ENCODE measurements at regions not wholly inside any gene's neighbourhood (a gene's known extent, or its start where the extent isn't known, plus 50 kb on each side); places are given as distances from the start of the nearest gene placed in this dataset.

GRCh38 chr7:18202315-18203045 lies 174.8 kb upstream of the PRPS1L1 start:
- no peak for DNase-seq

GRCh38 chr7:18206331-18206730 lies 178.7 kb upstream of the PRPS1L1 start:
- DNase-seq, result no peak

GRCh38 chr7:18208921-18209320 lies 181.3 kb upstream of the PRPS1L1 start:
- no peak for DNase-seq

GRCh38 chr7:18210377-18210776 lies 182.7 kb upstream of the PRPS1L1 start:
- DNase-seq, result no peak

DNA sequence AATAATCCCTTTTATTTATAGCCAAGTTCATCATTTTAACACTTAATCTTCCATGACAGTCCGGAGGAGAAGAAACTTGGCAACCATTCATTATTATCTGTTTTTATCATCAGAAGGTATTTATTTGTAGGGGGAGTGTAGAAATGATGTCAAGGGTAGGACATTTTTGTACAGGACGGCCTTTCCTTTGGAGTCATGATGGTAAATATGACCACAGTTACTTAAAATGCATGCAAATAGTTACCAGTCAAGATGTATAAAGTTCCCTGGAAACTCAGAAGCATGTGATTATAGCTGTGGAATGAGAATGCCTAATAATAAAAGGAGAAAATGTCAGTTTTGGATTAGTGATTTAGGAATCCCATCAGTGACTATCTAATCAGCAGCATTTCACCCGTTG lies 183.1 kb upstream of the PRPS1L1 start:
- no peak for DNase-seq

GRCh38 chr7:18212308-18212707 lies 184.7 kb upstream of the PRPS1L1 start:
- no peak for DNase-seq

DNA sequence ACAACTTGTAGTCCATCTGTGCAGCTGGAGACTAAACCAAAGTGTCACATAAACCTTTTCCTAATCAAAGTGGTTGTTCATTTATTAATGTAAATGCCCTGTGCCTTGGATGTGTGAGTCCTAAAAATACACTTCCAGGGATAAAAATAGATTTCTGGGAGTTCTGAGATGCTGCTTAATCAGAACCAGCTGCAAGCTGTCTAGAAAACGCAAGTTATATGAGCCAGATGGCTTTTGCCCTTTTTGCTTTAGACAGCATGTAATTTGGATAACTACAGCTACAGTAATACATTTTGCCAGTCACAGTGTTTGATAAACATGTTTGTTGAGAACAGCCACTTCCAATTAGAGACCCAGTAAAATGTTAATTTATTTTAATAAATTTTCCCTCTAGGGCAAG lies 185.1 kb upstream of the PRPS1L1 start:
- no peak for DNase-seq

- no peak for DNase-seq
Observed at GRCh38 chr7:18213652-18214051, 186.0 kb upstream of the PRPS1L1 start.

DNA sequence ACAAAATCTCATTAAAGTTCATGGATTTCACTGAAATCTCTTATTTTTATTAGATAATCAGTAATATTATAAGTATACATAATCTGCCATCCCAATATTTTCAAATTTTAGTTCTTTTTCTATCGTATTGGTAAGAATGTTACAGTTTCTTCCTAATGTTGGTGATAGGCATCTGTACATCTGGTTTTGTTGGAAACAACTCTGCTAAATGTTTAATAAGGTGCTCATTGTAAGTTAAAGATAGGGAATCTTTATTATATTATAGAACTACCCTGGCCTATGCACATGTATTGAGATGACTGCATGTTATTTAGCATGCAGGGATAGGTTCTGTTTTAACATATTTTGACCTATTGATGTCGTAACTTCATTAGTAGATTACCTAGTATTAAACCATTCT lies 188.6 kb upstream of the PRPS1L1 start:
- no peak for DNase-seq

GRCh38 chr7:18221377-18222293 lies 194.0 kb upstream of the PRPS1L1 start:
- DNase-seq, result no peak

- no peak for DNase-seq
Observed at GRCh38 chr7:18222636-18223035, 195.0 kb upstream of the PRPS1L1 start.

DNA sequence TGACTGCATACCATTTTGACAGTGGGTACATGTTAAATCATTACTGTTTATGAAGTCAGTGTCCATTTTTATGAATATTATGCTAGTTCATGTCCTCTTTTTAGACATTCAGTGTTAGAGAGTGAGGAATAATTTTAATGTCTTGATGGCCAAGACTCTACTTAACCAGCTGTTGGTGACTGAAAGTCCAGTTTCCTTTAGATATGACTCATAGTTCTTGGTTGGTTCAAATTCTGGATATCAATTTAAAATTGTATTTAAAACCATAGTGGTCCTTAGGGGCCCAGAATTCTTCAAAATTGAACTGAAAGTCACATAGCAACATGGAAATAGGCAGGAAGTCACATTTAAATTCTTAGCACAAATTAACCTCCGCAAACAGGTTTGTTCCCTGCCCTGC lies 196.5 kb upstream of the PRPS1L1 start:
- DNase-seq, result no peak

- DNase-seq, result no peak
Observed at GRCh38 chr7:18225067-18225466, 197.4 kb upstream of the PRPS1L1 start.

- no peak for DNase-seq
Observed at GRCh38 chr7:18226598-18226997, 199.0 kb upstream of the PRPS1L1 start.

DNA sequence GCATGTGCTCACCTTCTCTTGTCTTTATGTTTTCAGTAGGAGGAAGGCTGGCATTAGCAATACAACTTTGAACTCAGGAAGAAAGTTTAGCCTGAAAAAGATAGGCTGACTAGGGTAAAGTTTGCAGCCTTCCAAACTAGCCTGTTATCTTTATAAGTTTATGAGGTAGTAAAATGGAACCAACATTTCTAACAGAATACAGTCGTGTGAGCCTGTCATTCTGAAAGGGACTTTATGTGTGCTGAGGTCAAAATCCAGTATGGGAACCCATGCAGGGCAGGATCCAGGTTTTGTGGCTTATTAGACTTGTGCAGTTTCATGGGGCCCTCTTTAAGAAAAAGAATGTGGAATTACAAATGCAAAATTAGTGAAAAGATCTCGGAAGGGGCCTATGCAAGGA lies 201.0 kb upstream of the PRPS1L1 start:
- DNase-seq, result no peak

DNA sequence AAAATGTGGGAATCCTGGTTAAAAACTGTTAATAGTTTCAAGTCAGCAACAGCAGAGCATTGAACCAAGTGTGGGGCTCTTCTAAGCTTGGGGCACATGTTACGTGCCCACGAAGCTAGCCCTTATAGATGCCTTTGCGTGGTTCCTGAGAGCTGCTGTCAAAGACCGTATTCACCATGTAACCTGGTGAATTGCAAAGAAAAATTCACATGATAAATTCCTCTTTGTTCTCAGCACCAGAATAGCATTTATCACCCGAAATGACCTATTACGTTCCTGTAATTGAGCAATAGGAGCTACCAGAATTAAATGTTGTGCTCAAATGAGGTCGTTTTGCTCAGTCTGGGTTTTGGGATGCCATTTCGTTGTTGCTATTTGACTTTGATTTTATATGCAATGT lies 202.6 kb upstream of the PRPS1L1 start:
- DNase-seq, result no peak

- DNase-seq, result no peak
Observed at GRCh38 chr7:18231854-18232253, 204.2 kb upstream of the PRPS1L1 start.

- no peak for DNase-seq
Observed at GRCh38 chr7:18234519-18234918, 206.9 kb upstream of the PRPS1L1 start.

DNA sequence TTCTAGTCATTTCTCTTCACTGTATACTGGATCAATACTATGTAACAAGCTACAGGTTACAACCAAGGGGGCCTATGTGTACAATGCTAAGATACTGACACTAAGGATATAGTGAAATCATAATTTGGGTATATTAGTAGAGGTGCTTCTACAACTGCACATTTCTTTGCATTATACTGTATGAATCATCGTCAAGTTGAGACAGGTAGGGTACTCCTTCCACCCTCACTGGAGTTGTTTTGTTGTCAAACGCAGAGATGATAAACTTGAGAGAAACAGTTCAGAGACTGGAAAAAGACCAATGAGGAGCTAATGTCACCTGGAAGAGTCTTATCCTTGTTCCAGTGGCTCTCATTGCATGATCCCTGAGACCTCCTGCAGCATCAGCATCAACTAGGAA lies 208.2 kb upstream of the PRPS1L1 start:
- no peak for DNase-seq

DNA sequence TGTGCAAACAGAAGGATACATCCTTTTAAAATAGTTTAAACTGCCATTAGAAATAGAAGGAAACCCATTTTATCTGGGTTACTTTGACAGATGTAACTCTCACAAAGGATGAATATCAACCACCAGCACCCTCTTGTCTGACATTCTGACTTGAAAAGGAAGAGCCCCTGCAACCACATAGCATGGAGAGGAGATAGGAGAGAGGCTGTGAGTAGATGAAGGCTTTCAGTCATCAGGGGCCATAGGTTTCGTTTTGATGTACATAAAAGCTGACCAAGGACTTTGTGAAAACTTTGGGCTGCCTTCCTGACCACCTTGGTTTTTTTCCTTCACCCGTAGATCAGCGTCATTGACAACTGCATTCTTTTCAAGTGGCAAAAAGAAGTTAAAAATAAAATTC lies 211.6 kb upstream of the PRPS1L1 start:
- no peak for DNase-seq

GRCh38 chr7:18241543-18242231 lies 214.0 kb upstream of the PRPS1L1 start:
- DNase-seq, result peak in 1 of 5 experiments; percentile 3

DNA sequence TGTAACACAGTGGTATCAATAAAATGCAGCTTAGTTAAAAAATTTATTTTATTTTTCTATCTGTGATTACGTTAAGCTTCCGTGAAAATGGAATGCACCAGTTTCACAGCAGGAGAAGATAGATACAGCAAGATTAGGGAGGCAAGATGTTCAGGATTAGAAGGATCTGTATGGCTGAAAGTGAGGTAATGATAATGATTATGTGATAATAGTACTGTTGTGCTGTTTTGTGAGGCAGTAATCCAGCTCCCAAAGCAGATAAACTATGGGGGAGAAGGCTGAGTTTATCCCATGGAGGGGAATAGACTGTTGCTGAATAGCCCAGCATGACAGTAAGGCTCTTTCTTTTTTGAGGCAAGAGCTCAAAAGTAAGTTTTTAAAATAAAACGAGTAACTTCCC lies 216.1 kb upstream of the PRPS1L1 start:
- DNase-seq, result no peak

DNA sequence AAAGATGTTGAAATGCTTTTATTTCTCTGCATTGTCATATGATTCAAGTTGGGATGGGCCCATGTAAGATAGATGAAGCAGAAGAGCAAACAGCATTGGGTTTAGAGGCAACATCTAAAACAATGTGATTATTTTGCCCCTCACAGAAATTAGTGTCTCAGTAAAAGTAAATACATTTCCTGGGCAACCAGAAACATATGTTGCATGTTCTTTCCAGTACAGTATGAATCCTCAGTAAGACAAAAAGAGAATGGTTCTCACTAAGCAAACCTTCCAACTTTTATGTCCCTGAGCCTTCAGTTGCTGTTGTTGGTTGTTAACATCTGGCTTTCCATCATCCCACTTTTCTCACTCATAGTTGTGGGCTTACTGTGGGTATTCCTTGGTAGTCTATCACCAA lies 222.5 kb upstream of the PRPS1L1 start:
- no peak for DNase-seq

DNA sequence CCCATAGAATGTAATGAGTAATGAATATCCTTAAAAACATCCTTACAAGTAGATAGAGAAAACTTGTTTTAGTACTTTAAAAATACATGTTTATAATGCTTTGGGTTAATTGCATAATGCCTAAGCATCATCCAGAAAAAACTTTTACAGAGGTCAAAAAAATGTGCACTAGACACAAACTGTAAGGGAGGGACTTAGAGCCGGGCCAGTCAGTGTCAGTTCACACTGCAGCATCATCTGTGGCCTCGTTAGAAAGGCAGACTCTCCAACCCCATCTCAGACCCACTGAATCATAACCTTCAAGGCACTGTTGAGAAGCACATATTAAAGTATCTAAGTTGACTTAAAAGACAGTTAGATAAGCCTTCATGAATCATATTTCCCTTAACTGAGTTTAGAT lies 230.1 kb upstream of the PRPS1L1 start:
- DNase-seq, result no peak
